HUES48 (cell line): ENCODE measurements at regions not wholly inside any gene's neighbourhood (a gene's known extent, or its start where the extent isn't known, plus 50 kb on each side); places are given as distances from the start of the nearest gene placed in this dataset.

ENCODE experiments used
- H3K27ac ChIP-seq: one replicate; pipeline ENCODE4 v1.7.0; 2013; ENCODE audit warnings: low read depth, low read length, inconsistent platforms
- H3K27me3 ChIP-seq: 2 replicates; pipeline ENCODE4 v1.6.1; 2013; ENCODE audit warnings: mild to moderate bottlenecking, low read length; ENCODE audit not compliant: control insufficient read depth, insufficient read depth
- H3K36me3 ChIP-seq: 2 replicates; pipeline ENCODE4 v1.6.1; 2013; ENCODE audit warnings: low read length; ENCODE audit not compliant: control insufficient read depth, insufficient read depth
- H3K4me1 ChIP-seq: 2 replicates; pipeline ENCODE4 v1.6.1; 2013; ENCODE audit warnings: mild to moderate bottlenecking, low read length; ENCODE audit not compliant: control insufficient read depth, insufficient read depth
- H3K4me3 ChIP-seq: 2 replicates; pipeline ENCODE4 v1.5.1; 2013; ENCODE audit warnings: mild to moderate bottlenecking, low read depth, low read length
- H3K9ac ChIP-seq: 2 replicates; pipeline ENCODE4 v1.6.1; 2013; ENCODE audit warnings: mild to moderate bottlenecking, low read depth, low read length, moderate library complexity
- H3K9me3 ChIP-seq: 2 replicates; pipeline ENCODE4 v1.6.1; 2013; ENCODE audit warnings: low read length; ENCODE audit not compliant: control insufficient read depth, insufficient read depth

DNA sequence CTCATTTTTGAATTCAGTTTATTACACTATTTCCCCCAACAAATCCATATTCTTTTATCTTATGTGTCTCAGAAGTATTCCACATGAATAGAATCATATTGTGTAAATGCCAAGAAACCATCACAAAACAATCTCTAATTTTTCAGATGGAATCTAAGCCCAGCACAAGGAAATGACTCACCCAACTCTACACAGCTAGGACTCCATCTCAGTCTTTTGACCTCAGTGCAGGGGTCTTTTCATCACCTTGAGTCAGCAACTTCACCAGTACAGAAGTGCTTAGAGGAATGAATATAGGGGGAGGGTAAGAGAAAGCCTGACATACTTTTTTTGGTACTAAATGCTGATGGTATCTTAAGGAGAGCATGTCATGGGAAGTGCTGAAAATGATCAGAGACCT lies 169.3 kb upstream of the LRRN1 start:
- Histone ChIP-seq H3K4me1 (no peaks in the 10 kb centered on the region), H3K9ac (no peak overlapping the region), H3K36me3 (no peaks in the 10 kb centered on the region), H3K27me3 (no peaks in the 10 kb centered on the region), H3K27ac (no peak overlapping the region), H3K4me3 (no peak overlapping the region), H3K9me3 (no peaks in the 10 kb centered on the region)

DNA sequence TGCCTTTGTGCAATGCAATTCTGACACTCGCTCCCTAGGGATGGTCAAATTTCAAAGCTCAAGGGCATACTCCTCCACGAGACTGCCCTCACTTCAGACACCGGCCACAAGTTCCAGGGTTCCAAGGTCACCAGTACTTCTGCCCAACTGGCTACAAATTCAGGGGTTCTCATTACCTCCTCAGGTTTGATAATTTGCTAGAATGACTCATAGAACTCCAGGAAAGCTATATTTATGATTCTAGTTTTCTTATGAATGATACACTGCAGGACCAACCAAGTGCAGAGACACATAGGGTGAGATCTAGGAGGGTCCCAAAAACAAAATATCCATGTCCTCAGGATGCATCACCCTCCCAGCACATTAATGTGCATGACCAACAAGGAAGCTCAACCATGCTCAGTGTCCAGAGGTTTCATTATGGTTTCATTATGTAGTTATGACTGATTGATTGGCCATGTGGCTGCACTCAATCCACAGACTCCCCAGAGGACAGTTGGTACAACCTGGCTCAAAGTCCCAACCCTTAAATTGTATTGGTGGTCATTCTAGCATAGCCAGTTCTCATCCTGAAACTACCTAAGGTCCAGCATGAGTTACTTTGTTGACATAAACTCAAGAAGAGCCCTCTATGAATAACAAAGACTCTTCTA lies 170.4 kb upstream of the LRRN1 start:
- Histone ChIP-seq H3K9ac (no peak overlapping the region), H3K9me3 (no peaks in the 10 kb centered on the region), H3K4me3 (no peak overlapping the region), H3K27ac (no peak overlapping the region), H3K4me1 (no peaks in the 10 kb centered on the region), H3K36me3 (no peaks in the 10 kb centered on the region), H3K27me3 (no peaks in the 10 kb centered on the region)

- H3K9me3 ChIP-seq: no peaks in the 10 kb centered on the region
- no peak overlapping the region for H3K9ac ChIP-seq
- H3K36me3 ChIP-seq: no peaks in the 10 kb centered on the region
- H3K27me3 ChIP-seq: no peaks in the 10 kb centered on the region
- H3K27ac ChIP-seq: no peak overlapping the region
- no peaks in the 10 kb centered on the region for H3K4me1 ChIP-seq
- H3K4me3 ChIP-seq: no peak overlapping the region
Observed at GRCh38 chr3:3627114-3627513, 172.1 kb upstream of the LRRN1 start.

DNA sequence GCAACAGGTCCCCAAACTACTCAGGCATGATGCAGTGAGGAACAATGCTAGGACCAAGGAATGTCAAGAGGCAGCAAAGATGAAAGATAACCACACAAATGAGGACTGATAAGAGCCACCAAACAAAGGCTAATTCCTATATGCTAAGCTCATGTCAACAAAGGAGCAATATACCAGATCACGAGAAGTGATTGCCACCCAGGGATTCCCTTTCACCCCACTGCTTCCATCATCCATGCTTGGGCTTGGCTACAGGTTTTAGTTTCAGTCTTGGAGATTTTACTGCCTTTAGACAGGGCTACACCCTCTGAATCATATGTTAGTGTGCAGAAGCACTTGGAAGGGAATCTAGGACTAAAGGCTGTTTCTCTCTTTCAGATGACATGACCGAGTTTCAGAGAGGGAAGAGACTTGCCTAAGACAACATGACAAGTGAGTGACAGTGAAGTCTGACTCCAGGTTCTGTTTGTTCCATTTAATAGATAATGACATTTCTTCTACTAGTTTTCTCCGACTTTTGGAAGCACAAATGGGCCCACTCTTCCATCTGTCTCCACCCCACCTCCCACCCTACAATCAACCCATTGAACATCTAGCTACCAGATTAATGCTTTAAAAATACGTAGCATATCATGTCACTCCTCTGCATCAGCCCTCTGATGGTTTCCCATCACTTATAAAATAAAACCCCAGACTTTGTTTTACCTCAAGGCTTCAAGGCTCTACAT lies 173.5 kb upstream of the LRRN1 start:
- H3K36me3 ChIP-seq: no peaks in the 10 kb centered on the region
- H3K4me3 ChIP-seq: no peak overlapping the region
- H3K9ac ChIP-seq: no peak overlapping the region
- H3K27ac ChIP-seq: no peak overlapping the region
- H3K4me1 ChIP-seq: no peaks in the 10 kb centered on the region
- no peaks in the 10 kb centered on the region for H3K9me3 ChIP-seq
- H3K27me3 ChIP-seq: no peaks in the 10 kb centered on the region

DNA sequence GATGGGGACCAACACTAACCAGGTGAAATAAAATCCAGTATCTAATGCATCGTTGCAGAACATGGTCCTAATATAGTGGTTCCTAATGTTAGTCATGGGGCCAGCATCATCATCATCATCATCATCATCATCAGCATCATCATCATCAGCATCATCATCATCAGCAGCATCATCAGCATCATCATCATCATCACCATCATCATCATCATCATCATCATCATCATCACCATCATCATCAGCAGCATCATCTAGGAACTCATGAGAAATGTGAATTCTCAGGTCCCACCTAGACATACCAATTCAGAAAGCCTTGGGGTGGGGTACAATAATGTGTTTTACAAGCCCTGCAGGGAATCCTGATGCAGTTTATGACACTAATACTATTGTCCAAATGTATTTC lies 179.4 kb upstream of the LRRN1 start:
- H3K36me3 ChIP-seq: no peaks in the 10 kb centered on the region
- H3K27ac ChIP-seq: no peak overlapping the region
- no peak overlapping the region for H3K4me3 ChIP-seq
- no peak overlapping the region for H3K9ac ChIP-seq
- no peaks in the 10 kb centered on the region for H3K9me3 ChIP-seq
- no peaks in the 10 kb centered on the region for H3K27me3 ChIP-seq
- H3K4me1 ChIP-seq: peaks cover 5% of the 10 kb centered on the region; the same call in 1 of the 2 replicates

GRCh38 chr3:3618623-3619022 lies 180.6 kb upstream of the LRRN1 start:
- Histone ChIP-seq H3K27me3 (no peaks in the 10 kb centered on the region), H3K36me3 (no peaks in the 10 kb centered on the region), H3K4me1 (peaks cover 5% of the 10 kb centered on the region; the same call in 1 of the 2 replicates), H3K9ac (no peak overlapping the region), H3K9me3 (no peaks in the 10 kb centered on the region), H3K4me3 (no peak overlapping the region), H3K27ac (no peak overlapping the region)

- Histone ChIP-seq H3K27me3 (no peaks in the 10 kb centered on the region), H3K9ac (no peak overlapping the region), H3K27ac (no peak overlapping the region), H3K9me3 (no peaks in the 10 kb centered on the region), H3K4me1 (peaks cover 5% of the 10 kb centered on the region; the same call in 1 of the 2 replicates), H3K36me3 (no peaks in the 10 kb centered on the region), H3K4me3 (no peak overlapping the region)
Observed at GRCh38 chr3:3615533-3615932, 183.7 kb upstream of the LRRN1 start.

- H3K9me3 ChIP-seq: no peaks in the 10 kb centered on the region; the same call in 1 of the 2 replicates
- H3K27ac ChIP-seq: no peak overlapping the region
- H3K4me3 ChIP-seq: no peak overlapping the region
- peaks cover 2% of the 10 kb centered on the region; the same call in 1 of the 2 replicates for H3K4me1 ChIP-seq
- no peaks in the 10 kb centered on the region for H3K27me3 ChIP-seq
- no peak overlapping the region for H3K9ac ChIP-seq
- H3K36me3 ChIP-seq: no peaks in the 10 kb centered on the region
Observed at GRCh38 chr3:3610581-3611298, 188.5 kb upstream of the LRRN1 start.

GRCh38 chr3:3606321-3606720 lies 192.9 kb upstream of the LRRN1 start:
- no peaks in the 10 kb centered on the region for H3K27me3 ChIP-seq
- H3K36me3 ChIP-seq: no peaks in the 10 kb centered on the region
- H3K9ac ChIP-seq: no peak overlapping the region
- H3K9me3 ChIP-seq: no peaks in the 10 kb centered on the region; the same call in 1 of the 2 replicates
- no peak overlapping the region for H3K27ac ChIP-seq
- peaks cover 10% of the 10 kb centered on the region for H3K4me1 ChIP-seq
- no peak overlapping the region for H3K4me3 ChIP-seq

- Histone ChIP-seq H3K27ac (no peak overlapping the region), H3K9ac (no peak overlapping the region), H3K4me1 (peaks cover 17% of the 10 kb centered on the region), H3K4me3 (no peak overlapping the region), H3K36me3 (no peaks in the 10 kb centered on the region), H3K27me3 (no peaks in the 10 kb centered on the region), H3K9me3 (no peaks in the 10 kb centered on the region; the same call in 1 of the 2 replicates)
Observed at GRCh38 chr3:3605226-3605625, 194.0 kb upstream of the LRRN1 start.

DNA sequence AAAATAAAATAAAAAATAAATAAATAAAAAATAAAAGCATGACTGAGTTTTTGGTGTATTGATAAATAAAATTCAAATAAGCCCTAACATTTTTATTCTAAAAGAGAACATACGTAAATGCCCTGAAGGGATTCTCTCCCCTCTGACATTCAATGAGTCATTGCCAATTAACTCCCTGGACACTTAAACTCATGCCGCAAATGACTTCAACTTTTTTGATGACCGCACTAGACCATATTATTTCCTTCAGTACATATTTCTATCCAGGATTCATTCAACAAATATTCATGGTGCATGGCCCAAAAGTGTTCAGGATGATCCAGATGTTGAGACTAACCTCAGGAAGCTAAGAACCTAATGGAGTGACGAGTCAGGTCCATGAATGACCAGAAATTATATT lies 195.9 kb upstream of the LRRN1 start:
- Histone ChIP-seq H3K36me3 (no peaks in the 10 kb centered on the region), H3K27me3 (no peaks in the 10 kb centered on the region), H3K4me1 (peaks cover 17% of the 10 kb centered on the region), H3K9ac (no peak overlapping the region), H3K4me3 (no peak overlapping the region), H3K27ac (no peak overlapping the region), H3K9me3 (no peaks in the 10 kb centered on the region)
